Neuron (in vitro differentiated cells): ENCODE measurements at regions not wholly inside any gene's neighbourhood (a gene's known extent, or its start where the extent isn't known, plus 50 kb on each side); places are given as distances from the start of the nearest gene placed in this dataset.

Experiments used
- H2AFZ ChIP-seq: one replicate; pipeline ENCODE4 v1.6.1; 2013; ENCODE audit warnings: low read depth, mild to moderate bottlenecking, inconsistent platforms, low read length, moderate library complexity
- H3K27me3 ChIP-seq: one replicate; pipeline ENCODE4 v1.6.1; 2013; ENCODE audit warnings: low read length; ENCODE audit not compliant: insufficient read depth
- H3K36me3 ChIP-seq: one replicate; pipeline ENCODE4 v1.6.1; 2013; ENCODE audit warnings: low read length; ENCODE audit not compliant: insufficient read depth
- H3K4me1 ChIP-seq: one replicate; pipeline ENCODE4 v1.6.1; 2013; ENCODE audit warnings: low read length; ENCODE audit not compliant: insufficient read depth
- H3K4me3 ChIP-seq: 2 replicates; pipeline ENCODE4 v1.5.1; 2013; ENCODE audit warnings: mild to moderate bottlenecking, low read length, moderate library complexity
- H3K9me3 ChIP-seq: one replicate; pipeline ENCODE4 v1.6.1; 2013; ENCODE audit warnings: low read length

- Histone ChIP-seq H3K9me3 (peaks cover 5% of the 10 kb centered on the region), H3K36me3 (peaks cover 69% of the 10 kb centered on the region), H2AFZ (no peak overlapping the region), H3K4me1 (no peaks in the 10 kb centered on the region), H3K27me3 (no peaks in the 10 kb centered on the region), H3K4me3 (no peak overlapping the region)
These were observed 97.2 kb downstream of the BLTP1 start for GRCh38 chr4:122249357-122249756.

DNA sequence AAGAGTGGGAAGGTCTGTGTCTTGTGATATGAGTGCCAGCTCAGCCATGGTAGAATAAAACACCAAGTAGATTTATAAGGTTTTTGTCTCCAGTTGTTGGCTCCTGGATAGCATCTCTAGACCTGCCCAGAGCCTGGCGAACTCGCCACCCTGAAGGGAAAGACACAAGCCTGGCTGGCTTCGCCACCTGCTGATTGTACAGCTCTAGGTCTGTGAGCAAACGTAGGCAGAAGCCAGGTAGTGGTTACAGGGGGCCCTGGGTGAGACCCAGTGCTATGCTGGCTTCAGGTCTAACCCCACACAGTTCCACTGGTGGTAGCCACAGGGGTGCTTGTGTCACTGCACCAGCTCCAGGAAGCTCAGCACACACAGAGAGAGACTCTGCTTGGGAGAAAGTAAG, 100.5 kb downstream of the BLTP1 start:
- H3K4me1 ChIP-seq, result no peaks in the 10 kb centered on the region
- H3K9me3 ChIP-seq, result peaks cover 5% of the 10 kb centered on the region
- H3K36me3 ChIP-seq, result peaks cover 76% of the 10 kb centered on the region
- H3K27me3 ChIP-seq, result no peaks in the 10 kb centered on the region
- no peak overlapping the region for H3K4me3 ChIP-seq
- no peak overlapping the region for H2AFZ ChIP-seq

DNA sequence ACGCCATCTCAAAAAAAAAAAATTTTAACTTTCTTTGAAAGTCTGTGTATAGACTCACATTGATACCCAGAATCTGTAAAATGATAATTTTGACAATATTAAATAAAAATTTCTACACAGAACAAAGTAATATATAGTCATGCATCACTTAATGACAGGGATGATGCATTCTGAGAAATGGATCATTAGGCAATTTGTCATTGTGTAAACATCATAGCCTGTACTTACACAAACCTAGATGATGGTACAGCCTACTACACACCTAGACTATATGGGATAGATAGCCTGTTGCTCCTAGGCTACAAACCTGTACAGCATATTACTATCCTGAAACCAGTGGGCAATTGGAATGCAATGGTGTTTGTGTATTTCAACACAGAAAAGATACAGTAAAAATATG, 107.7 kb downstream of the BLTP1 start:
- Histone ChIP-seq H3K27me3 (no peaks in the 10 kb centered on the region), H3K9me3 (no peaks in the 10 kb centered on the region), H3K4me3 (no peak overlapping the region), H3K4me1 (no peaks in the 10 kb centered on the region), H3K36me3 (peaks cover 36% of the 10 kb centered on the region), H2AFZ (no peak overlapping the region)

DNA sequence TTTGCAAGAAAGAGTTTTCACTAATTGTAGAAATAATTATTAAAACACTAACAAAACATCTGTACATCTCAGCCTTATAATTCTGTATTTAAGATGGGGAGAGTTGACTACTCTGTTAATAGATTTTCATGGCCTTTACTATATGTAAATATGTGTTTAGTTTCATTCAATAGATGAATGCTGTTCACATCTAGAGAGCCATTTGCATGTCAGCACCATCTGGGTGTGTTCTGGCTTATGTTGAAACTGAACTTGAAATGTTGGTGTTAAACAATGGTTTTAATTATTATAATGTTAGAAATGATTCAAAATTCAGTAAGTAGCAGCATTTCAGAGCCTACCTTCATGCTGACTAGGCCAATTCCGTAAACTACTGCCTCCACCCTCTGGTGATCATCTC, 102.5 kb upstream of the ADAD1 start:
- Histone ChIP-seq H3K36me3 (peaks cover 22% of the 10 kb centered on the region), H3K4me1 (no peaks in the 10 kb centered on the region), H3K27me3 (no peaks in the 10 kb centered on the region), H3K4me3 (no peak overlapping the region), H2AFZ (no peak overlapping the region), H3K9me3 (no peaks in the 10 kb centered on the region)

GRCh38 chr4:122278976-122279375, 99.8 kb upstream of the ADAD1 start:
- peaks cover 26% of the 10 kb centered on the region for H3K36me3 ChIP-seq
- H2AFZ ChIP-seq, result no peak overlapping the region
- no peaks in the 10 kb centered on the region for H3K27me3 ChIP-seq
- no peaks in the 10 kb centered on the region for H3K4me1 ChIP-seq
- H3K9me3 ChIP-seq, result no peaks in the 10 kb centered on the region
- H3K4me3 ChIP-seq, result no peak overlapping the region

- peaks cover 28% of the 10 kb centered on the region for H3K36me3 ChIP-seq
- no peak overlapping the region for H3K4me3 ChIP-seq
- no peak overlapping the region for H2AFZ ChIP-seq
- no peaks in the 10 kb centered on the region for H3K4me1 ChIP-seq
- no peaks in the 10 kb centered on the region for H3K9me3 ChIP-seq
- H3K27me3 ChIP-seq, result no peaks in the 10 kb centered on the region
These were observed 99.1 kb upstream of the ADAD1 start for GRCh38 chr4:122279670-122280069.

- no peaks in the 10 kb centered on the region for H3K4me1 ChIP-seq
- no peak overlapping the region for H3K4me3 ChIP-seq
- H2AFZ ChIP-seq, result no peak overlapping the region
- no peaks in the 10 kb centered on the region for H3K27me3 ChIP-seq
- peaks cover 2% of the 10 kb centered on the region for H3K9me3 ChIP-seq
- peaks cover 34% of the 10 kb centered on the region for H3K36me3 ChIP-seq
These were observed 93.5 kb upstream of the ADAD1 start for GRCh38 chr4:122285285-122285684.

DNA sequence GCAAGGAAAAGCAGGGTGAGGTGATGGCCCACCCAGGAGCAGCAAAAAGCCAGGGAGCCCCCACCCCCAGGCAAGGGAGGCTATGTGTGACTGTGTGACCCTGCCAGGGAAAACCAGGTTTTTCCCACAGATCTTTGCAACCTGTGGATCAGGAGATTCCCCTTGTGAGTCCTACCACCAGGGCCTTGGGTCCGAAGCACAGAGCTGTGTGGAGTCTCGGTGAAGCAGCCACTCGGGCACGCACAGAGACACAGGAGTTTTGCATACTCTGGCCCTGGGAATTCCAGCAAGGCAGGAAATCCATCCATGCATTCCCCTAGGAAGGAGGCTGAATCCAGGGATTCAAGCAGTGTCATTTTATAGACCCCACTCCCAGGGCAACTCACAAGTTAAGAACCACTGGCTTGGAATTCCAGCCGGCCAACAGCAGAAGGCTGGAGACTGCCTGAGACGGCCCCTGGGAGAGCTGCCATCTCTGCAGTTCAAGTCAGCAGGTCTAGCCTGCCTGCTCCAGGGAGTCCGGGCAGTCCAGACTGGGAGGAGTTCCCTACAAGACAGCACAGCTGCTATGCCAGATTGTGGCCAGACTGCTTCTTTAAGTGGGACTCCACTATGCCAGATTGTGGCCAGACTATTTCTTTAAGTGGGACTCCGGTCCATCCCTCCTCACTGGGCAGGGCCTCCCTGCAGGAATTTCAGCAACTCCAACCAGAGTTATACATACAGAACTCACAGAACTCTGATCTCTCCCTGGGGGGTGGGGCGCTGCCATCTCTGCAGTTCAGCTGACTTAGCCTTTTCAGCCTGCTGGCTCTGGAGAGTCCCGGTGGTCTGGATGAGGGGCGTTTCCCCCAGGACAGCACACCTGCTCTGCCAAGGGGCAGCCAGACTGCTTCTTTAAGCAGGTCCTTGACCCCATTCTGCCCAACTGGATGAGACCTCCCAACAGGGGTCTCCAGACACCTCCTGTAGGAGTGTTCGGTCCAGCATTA, 85.1 kb upstream of the ADAD1 start:
- no peak overlapping the region for H3K4me3 ChIP-seq
- H3K4me1 ChIP-seq, result no peaks in the 10 kb centered on the region
- H3K27me3 ChIP-seq, result no peaks in the 10 kb centered on the region
- peaks cover 5% of the 10 kb centered on the region for H3K9me3 ChIP-seq
- H2AFZ ChIP-seq, result no peak overlapping the region
- peaks cover 21% of the 10 kb centered on the region for H3K36me3 ChIP-seq

- no peaks in the 10 kb centered on the region for H3K4me1 ChIP-seq
- H3K27me3 ChIP-seq, result no peaks in the 10 kb centered on the region
- H3K9me3 ChIP-seq, result peaks cover 3% of the 10 kb centered on the region
- peaks cover 17% of the 10 kb centered on the region for H3K36me3 ChIP-seq
- no peak overlapping the region for H3K4me3 ChIP-seq
- no peak overlapping the region for H2AFZ ChIP-seq
These were observed 81.1 kb upstream of the ADAD1 start for GRCh38 chr4:122297694-122298093.

DNA sequence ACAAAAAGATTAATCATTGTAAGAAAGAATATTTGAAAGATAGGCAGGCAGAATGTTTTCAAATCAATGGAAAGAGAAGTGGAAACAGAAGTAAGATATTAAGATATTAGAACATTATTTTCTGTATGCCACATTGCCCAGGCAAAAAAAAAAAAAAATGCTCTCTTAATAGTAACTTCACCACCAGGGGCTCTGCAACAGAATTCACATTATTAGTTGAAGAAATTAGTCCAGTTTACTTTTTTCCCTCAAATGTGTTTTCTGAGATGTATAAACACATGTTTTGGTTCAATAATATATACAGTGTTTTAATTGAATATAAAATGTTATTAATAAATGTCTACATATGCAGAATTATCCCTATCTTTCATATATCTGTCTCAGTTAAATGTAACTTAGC, 78.0 kb upstream of the ADAD1 start:
- no peak overlapping the region for H2AFZ ChIP-seq
- no peaks in the 10 kb centered on the region for H3K27me3 ChIP-seq
- peaks cover 13% of the 10 kb centered on the region for H3K36me3 ChIP-seq
- no peak overlapping the region for H3K4me3 ChIP-seq
- H3K4me1 ChIP-seq, result no peaks in the 10 kb centered on the region
- no peaks in the 10 kb centered on the region for H3K9me3 ChIP-seq

GRCh38 chr4:122305853-122306252, 73.0 kb upstream of the ADAD1 start:
- H2AFZ ChIP-seq, result no peak overlapping the region
- H3K27me3 ChIP-seq, result no peaks in the 10 kb centered on the region
- peaks cover 25% of the 10 kb centered on the region for H3K36me3 ChIP-seq
- H3K4me1 ChIP-seq, result no peaks in the 10 kb centered on the region
- no peaks in the 10 kb centered on the region for H3K9me3 ChIP-seq
- no peak overlapping the region for H3K4me3 ChIP-seq

DNA sequence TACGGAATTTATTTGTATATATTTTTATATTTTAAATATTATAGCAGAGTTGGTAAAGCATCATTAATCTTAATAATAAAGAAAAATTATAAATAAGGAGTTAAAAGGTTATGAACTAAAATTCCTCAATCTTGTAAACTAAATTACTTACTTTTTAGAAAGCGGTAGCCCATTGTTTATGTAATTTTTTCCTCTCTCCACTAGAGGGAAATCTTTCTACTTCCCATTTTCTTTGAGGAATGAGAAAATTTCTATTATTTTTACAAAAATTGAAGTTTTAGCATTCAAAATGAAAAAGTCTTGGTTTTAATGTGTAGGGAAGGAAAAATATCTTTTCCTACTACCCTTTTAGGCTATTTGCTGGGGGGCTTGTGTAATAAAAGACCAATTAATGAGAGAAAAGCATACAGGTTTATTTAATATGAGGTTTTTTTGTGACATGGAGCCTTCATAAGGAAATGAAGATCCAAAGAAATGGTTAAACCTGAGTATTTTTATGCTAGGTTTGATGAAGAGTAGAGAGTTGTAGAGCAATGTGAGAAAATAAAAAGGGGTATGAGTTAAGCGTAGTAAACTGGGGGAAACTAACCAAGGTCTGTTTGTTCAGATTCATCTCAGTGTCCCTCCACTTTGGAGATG, 68.7 kb upstream of the ADAD1 start:
- Histone ChIP-seq H2AFZ (no peak overlapping the region), H3K27me3 (no peaks in the 10 kb centered on the region), H3K4me1 (no peaks in the 10 kb centered on the region), H3K36me3 (peaks cover 24% of the 10 kb centered on the region), H3K9me3 (no peaks in the 10 kb centered on the region), H3K4me3 (no peak overlapping the region)

DNA sequence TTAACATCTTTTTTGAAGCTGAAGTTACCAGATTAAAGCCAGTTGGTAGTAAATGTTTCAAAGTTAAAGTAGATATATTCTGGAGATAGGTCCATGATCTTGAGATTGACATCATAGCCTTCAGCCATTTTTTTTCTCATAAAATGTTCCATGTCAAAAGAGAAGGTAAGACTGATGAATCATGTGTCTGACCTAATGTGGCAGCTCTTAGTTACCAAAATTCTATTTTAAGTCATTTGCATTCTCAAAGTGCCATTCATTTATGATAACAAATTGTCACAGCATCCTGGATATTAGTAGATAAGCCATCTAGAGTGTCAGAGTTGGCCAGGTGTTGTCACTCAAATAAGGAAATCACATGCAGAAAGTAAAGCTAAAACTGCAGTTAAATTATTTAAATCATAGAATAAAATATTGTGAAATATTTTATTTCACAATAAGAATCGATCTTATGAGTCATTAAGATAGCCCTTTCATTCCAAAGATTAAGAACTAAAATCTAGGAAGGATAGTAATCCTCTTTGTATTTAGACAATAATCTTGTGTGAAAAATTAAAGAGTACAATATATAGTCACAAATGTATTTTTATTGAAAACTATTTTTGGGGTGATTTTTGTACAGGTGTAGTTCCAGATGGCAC, 65.7 kb upstream of the ADAD1 start:
- peaks cover 34% of the 10 kb centered on the region for H3K36me3 ChIP-seq

More for the DNA sequence above, 65.7 kb upstream of the ADAD1 start:
- H3K4me1 ChIP-seq, result no peaks in the 10 kb centered on the region
- no peak overlapping the region for H3K4me3 ChIP-seq
- no peak overlapping the region for H2AFZ ChIP-seq
- H3K9me3 ChIP-seq, result no peaks in the 10 kb centered on the region
- H3K27me3 ChIP-seq, result no peaks in the 10 kb centered on the region
